Fibroblast of villous mesenchyme (primary cell): ENCODE measurements at regions not wholly inside any gene's neighbourhood (a gene's known extent, or its start where the extent isn't known, plus 50 kb on each side); places are given as distances from the start of the nearest gene placed in this dataset.
"Not testable (repeated sequence)": the region's sequence is repeated elsewhere in the genome, so short reads cannot be mapped to it uniquely, and the experiment has no call there.

ENCODE experiments used
- DNase-seq: peaks from one replicate; pipeline ENCODE4 v3.0.0-alpha.2; 2010; ENCODE audit warnings: low read depth
- H3K4me3 ChIP-seq: 2 replicates; pipeline ENCODE4 v1.5.1; 2011; ENCODE audit warnings: low read depth, mild to moderate bottlenecking, low read length
- CTCF ChIP-seq: IDR thresholded peaks from 2 replicates; pipeline ENCODE4 v1.5.1; 2012; ENCODE audit warnings: low read depth, mild to moderate bottlenecking, low read length; ENCODE audit not compliant: insufficient read depth

- no peak for DNase-seq
- H3K4me3 ChIP-seq, result no peak overlapping the region
- TF ChIP-seq CTCF, result no peak
Measured at GRCh38 chr6:72466971-72467566, 154.8 kb upstream of the KCNQ5 start.

GRCh38 chr6:72469406-72469983, 152.4 kb upstream of the KCNQ5 start:
- not testable (repeated sequence) for DNase-seq

GRCh38 chr6:72476051-72476450, 145.8 kb upstream of the KCNQ5 start:
- no peak for TF ChIP-seq CTCF
- DNase-seq, result no peak
- H3K4me3 ChIP-seq, result no peak overlapping the region

More at GRCh38 chr6:72469406-72469983, 152.4 kb upstream of the KCNQ5 start:
- not testable (repeated sequence) for H3K4me3 ChIP-seq

- TF ChIP-seq CTCF, result no peak
- H3K4me3 ChIP-seq, result no peak overlapping the region
- DNase-seq, result no peak
Measured at GRCh38 chr6:72476646-72477045, 145.2 kb upstream of the KCNQ5 start.

GRCh38 chr6:72495441-72495840, 126.4 kb upstream of the KCNQ5 start:
- TF ChIP-seq CTCF, result no peak

GRCh38 chr6:72497186-72497585, 124.7 kb upstream of the KCNQ5 start:
- no peak overlapping the region for H3K4me3 ChIP-seq
- no peak for DNase-seq
- TF ChIP-seq CTCF, result no peak

More at GRCh38 chr6:72495441-72495840, 126.4 kb upstream of the KCNQ5 start:
- H3K4me3 ChIP-seq, result no peak overlapping the region
- DNase-seq, result no peak

- no peak for TF ChIP-seq CTCF
- DNase-seq, result no peak
- no peak overlapping the region for H3K4me3 ChIP-seq
Measured at GRCh38 chr6:72500669-72501068, 121.2 kb upstream of the KCNQ5 start.
